Tibial artery (tissue), 4 donors: ENCODE measurements at regions not wholly inside any gene's neighbourhood (a gene's known extent, or its start where the extent isn't known, plus 50 kb on each side); places are given as distances from the start of the nearest gene placed in this dataset.

Experiments used
- DNase-seq, 2 donors: peaks; one replicate each; pipeline ENCODE4 v3.0.0-alpha.2; 2019
- H3K27ac ChIP-seq, 2 donors: fragments of 200-600 bp; sonication (generic) in 1 of 2; 1 replicate in 1 of 2; 2 replicates in 1 of 2; pipeline ENCODE4 v1.5.1; 2018 to 2019; ENCODE audit warnings: mild to moderate bottlenecking in 1 of 2
- H3K27me3 ChIP-seq, 2 donors: fragments of 200-600 bp; sonication (generic) in 1 of 2; one replicate each; pipeline versions ENCODE4 v1.5.1 to v1.6.0; 2016 to 2019
- H3K36me3 ChIP-seq, 3 donors: fragments of 200-600 bp; sonication (generic) in 2 of 3; one replicate each; pipeline ENCODE4 v1.5.1; 2016 to 2019; ENCODE audit warnings: mild to moderate bottlenecking in 2 of 3
- H3K4me1 ChIP-seq, 4 donors: fragments of 200-600 bp; sonication (generic) in 2 of 4; 1 replicate in 3 of 4; 2 replicates in 1 of 4; pipeline ENCODE4 v1.5.1; 2016 to 2019
- H3K4me3 ChIP-seq, 2 donors: fragments of 200-600 bp; sonication (generic) in 1 of 2; 1 replicate in 1 of 2; 2 replicates in 1 of 2; pipeline ENCODE4 v1.5.1; 2018 to 2019; ENCODE audit warnings: mild to moderate bottlenecking in 2 of 2
- H3K9me3 ChIP-seq, 3 donors: fragments of 200-600 bp; sonication (generic) in 1 of 3; one replicate each; pipeline ENCODE4 v1.5.1; 2016 to 2019
- CTCF ChIP-seq, 2 experiments: fragments of 200-600 bp in 1 of 2; fragments of 450-650 bp in 1 of 2; IDR thresholded peaks; one replicate each; pipeline ENCODE4 v1.5.1; 2017 to 2019; ENCODE audit warnings: antibody characterized with exemption in 2 of 2, mild to moderate bottlenecking in 1 of 2, moderate library complexity in 1 of 2
- intact Hi-C: fragments of 100-400 bp; cut with DNase I; formaldehyde crosslinking; loops from one replicate; pipeline ENCODE4 v1.15.0; 2023; ENCODE audit warnings: low total_unique reads

- H3K27ac ChIP-seq = no peak overlapping the region
- no peaks in the 10 kb centered on the region for H3K4me1 ChIP-seq
- no peaks in the 10 kb centered on the region for H3K9me3 ChIP-seq
- intact Hi-C loops = no loop called here
- TF ChIP-seq CTCF (IDR thresholded peaks at IDR 0.05) = no peak
- DNase-seq = no peak
- no peak overlapping the region for H3K4me3 ChIP-seq
- H3K36me3 ChIP-seq = no peaks in the 10 kb centered on the region
- H3K27me3 ChIP-seq = no peaks in the 10 kb centered on the region
These were observed 176.0 kb downstream of the ZNF608 start for GRCh38 chr5:124570285-124571035.

DNA sequence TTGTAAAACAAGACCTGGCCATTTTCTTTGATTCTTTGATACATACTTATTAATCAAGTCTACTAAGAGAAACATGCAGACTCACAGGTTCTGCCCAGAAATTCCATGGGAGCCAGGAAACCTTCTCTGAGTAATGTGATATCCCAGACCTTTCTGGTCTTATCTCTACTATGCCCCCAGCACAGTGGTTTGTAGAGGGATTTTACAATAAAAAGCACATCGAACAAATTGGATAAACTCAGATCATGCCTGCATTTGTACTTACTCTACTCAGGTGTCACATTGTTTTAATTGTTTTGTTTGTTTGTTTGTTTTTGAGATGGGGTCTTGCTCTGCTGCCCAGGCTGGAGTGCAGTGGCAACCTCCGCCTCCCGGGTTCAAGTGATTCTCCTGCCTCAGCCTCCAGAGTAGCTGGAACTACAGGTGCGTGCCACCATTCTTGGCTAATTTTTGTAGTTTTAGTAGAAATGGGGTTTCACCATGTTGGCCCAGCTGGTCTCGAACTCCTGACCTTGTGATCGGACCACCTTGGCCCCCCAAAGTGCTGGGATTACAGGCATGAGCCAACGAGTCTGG is 179.5 kb downstream of the ZNF608 start:
- no peaks in the 10 kb centered on the region for H3K36me3 ChIP-seq
- no peak overlapping the region for H3K4me3 ChIP-seq
- no peak overlapping the region for H3K27ac ChIP-seq
- H3K9me3 ChIP-seq = no peaks in the 10 kb centered on the region
- no peak for TF ChIP-seq CTCF (IDR thresholded peaks at IDR 0.05)
- intact Hi-C loops = no loop called here
- no peak for DNase-seq
- H3K4me1 ChIP-seq = no peaks in the 10 kb centered on the region
- no peaks in the 10 kb centered on the region for H3K27me3 ChIP-seq

GRCh38 chr5:124561451-124561850 is 185.0 kb downstream of the ZNF608 start:
- no peak for TF ChIP-seq CTCF (IDR thresholded peaks at IDR 0.05)
- no peak for DNase-seq
- no peaks in the 10 kb centered on the region for H3K27me3 ChIP-seq
- no peaks in the 10 kb centered on the region for H3K9me3 ChIP-seq
- intact Hi-C loops = no loop called here
- H3K4me1 ChIP-seq = no peaks in the 10 kb centered on the region
- no peaks in the 10 kb centered on the region for H3K36me3 ChIP-seq
- no peak overlapping the region for H3K27ac ChIP-seq
- no peak overlapping the region for H3K4me3 ChIP-seq

DNA sequence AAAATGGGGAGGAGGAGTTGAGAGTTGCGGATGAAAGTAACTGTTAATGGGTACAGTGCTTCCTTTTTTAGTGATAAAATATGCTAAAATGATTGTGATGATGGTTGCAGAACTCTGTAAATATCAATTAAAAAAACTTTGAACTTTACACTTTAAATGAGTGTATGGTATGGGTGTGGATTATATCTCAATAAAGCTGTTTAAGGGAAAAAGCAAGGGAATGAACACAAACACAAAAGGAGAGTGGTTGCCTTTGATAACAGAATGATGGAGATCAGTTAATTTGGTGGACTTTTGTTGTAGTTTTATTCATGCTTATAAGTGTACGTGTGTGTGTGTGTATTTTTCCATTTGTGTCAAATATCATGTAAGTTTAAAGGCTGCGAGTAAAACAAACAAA is 186.1 kb downstream of the ZNF608 start:
- intact Hi-C loops = no loop called here
- Histone ChIP-seq H3K4me1 (no peaks in the 10 kb centered on the region), H3K27ac (no peak overlapping the region), H3K27me3 (no peaks in the 10 kb centered on the region), H3K9me3 (no peaks in the 10 kb centered on the region), H3K4me3 (no peak overlapping the region), H3K36me3 (no peaks in the 10 kb centered on the region)
- TF ChIP-seq CTCF (IDR thresholded peaks at IDR 0.05) = no peak
- DNase-seq = no peak

GRCh38 chr5:124557761-124558160 is 188.7 kb downstream of the ZNF608 start:
- no peak for TF ChIP-seq CTCF (IDR thresholded peaks at IDR 0.05)
- intact Hi-C loops = no loop called here
- Histone ChIP-seq H3K27me3 (no peaks in the 10 kb centered on the region), H3K4me3 (no peak overlapping the region), H3K9me3 (no peaks in the 10 kb centered on the region), H3K27ac (no peak overlapping the region), H3K36me3 (no peaks in the 10 kb centered on the region), H3K4me1 (no peaks in the 10 kb centered on the region)
- DNase-seq = no peak
